Progenitor cell of endocrine pancreas (in vitro differentiated cells): ENCODE measurements at regions not wholly inside any gene's neighbourhood (a gene's known extent, or its start where the extent isn't known, plus 50 kb on each side); places are given as distances from the start of the nearest gene placed in this dataset.

Source experiments
- DNase-seq: peaks from one replicate; pipeline ENCODE4 v3.0.0; 2021; ENCODE audit warnings: low spot score; ENCODE audit not compliant: unreplicated experiment
- H3K27ac Mint-ChIP-seq: 2 replicates; pipeline ENCODE4 v1.8.0; 2021; ENCODE audit warnings: mild to moderate bottlenecking, moderate library complexity, mixed read lengths
- H3K27me3 Mint-ChIP-seq: 2 replicates; pipeline ENCODE4 v1.8.0; 2021; ENCODE audit warnings: mixed read lengths
- H3K36me3 Mint-ChIP-seq: 2 replicates; pipeline ENCODE4 v1.8.0; 2022; ENCODE audit warnings: mixed read lengths; ENCODE audit not compliant: insufficient read depth
- H3K4me1 Mint-ChIP-seq: 2 replicates; pipeline ENCODE4 v1.8.0; 2021; ENCODE audit warnings: low read depth, mixed read lengths
- H3K4me3 Mint-ChIP-seq: 2 replicates; pipeline ENCODE4 v1.8.0; 2021; ENCODE audit warnings: low read depth, mild to moderate bottlenecking, moderate library complexity, mixed read lengths
- H3K9me3 Mint-ChIP-seq: 2 replicates; pipeline ENCODE4 v1.8.0; 2021; ENCODE audit warnings: low read depth, mixed read lengths
- TF ChIP-seq, protein P1 (sequence below): fragments of 200-600 bp; sonication (generic); IDR thresholded peaks from one replicate; pipeline ENCODE4 v1.5.0; 2021; ENCODE audit warnings: antibody characterized with exemption, mild to moderate bottlenecking; ENCODE audit not compliant: unreplicated experiment

DNA sequence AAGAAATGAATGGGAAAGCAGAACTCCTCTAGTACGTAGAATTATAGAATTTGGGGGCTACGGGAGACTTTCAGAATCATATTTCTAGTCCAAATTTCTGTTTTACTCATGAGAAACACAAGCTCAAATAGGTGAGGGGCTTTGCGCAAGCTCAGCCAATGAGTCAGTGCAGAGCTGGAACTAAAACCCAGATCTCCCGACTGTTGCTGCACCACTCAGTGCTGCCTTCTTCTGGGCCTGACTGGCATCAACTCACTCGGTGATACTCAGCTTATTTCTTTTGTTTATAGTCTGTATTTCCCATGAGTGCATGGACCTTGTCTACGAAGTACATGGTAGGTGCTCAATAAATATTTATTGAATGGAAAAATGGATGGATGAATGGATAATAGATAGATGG, 280.2 kb downstream of the CDK5RAP2 start:
- DNase-seq = no peak

DNA sequence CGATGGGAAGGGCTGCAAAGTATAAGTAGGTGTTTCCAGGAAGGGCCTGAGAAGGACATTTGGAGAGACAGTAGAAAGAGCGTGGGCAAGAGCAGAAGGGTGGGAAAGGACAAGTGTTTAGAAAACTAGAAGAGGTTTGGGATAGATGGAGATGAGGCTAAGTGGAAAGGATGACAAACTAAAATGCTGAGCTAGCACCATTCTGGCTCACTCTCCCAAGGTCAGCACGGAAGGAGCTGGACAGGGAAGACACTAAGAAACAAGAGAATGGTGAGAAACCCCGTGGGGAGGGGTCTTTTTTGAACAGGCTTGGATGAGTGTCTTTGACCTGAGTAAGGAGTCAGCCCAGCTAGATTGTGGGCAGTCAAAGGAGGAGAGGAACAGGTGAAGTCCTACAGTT, 286.0 kb downstream of the CDK5RAP2 start:
- Mint-ChIP-seq H3K27ac (no peak overlapping the region), H3K9me3 (no peaks in the 10 kb centered on the region), H3K36me3 (no peaks in the 10 kb centered on the region), H3K4me1 (peaks cover 1% of the 10 kb centered on the region), H3K4me3 (no peak overlapping the region), H3K27me3 (no peaks in the 10 kb centered on the region)
- no peak for DNase-seq
- TF ChIP-seq, protein P1, sequence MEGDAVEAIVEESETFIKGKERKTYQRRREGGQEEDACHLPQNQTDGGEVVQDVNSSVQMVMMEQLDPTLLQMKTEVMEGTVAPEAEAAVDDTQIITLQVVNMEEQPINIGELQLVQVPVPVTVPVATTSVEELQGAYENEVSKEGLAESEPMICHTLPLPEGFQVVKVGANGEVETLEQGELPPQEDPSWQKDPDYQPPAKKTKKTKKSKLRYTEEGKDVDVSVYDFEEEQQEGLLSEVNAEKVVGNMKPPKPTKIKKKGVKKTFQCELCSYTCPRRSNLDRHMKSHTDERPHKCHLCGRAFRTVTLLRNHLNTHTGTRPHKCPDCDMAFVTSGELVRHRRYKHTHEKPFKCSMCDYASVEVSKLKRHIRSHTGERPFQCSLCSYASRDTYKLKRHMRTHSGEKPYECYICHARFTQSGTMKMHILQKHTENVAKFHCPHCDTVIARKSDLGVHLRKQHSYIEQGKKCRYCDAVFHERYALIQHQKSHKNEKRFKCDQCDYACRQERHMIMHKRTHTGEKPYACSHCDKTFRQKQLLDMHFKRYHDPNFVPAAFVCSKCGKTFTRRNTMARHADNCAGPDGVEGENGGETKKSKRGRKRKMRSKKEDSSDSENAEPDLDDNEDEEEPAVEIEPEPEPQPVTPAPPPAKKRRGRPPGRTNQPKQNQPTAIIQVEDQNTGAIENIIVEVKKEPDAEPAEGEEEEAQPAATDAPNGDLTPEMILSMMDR = no peak

More for the DNA sequence above, 280.2 kb downstream of the CDK5RAP2 start:
- Mint-ChIP-seq H3K9me3 (peaks cover 4% of the 10 kb centered on the region), H3K36me3 (no peaks in the 10 kb centered on the region), H3K4me3 (no peak overlapping the region), H3K27me3 (peaks cover 3% of the 10 kb centered on the region), H3K27ac (no peak overlapping the region), H3K4me1 (peaks cover 6% of the 10 kb centered on the region)
- TF ChIP-seq, protein P1 = no peak

DNA sequence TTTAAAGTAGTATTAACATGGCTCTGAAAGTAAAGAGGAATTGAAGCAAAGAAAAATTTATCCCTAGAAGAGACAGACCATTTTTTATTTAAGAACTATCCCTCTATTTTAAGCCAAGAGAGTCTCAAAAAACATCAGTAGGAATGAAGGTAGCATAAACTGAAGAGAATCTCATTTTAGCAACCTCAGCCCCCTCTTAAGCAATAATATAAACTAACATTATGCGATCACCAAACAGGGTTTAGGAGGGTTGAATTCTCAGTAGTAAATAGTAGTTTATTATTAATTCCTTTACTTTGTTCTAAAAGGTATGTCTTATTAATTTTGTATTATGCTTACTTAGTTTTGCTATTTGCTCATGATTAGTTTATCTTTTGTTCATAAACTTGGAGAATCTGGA, 287.4 kb downstream of the CDK5RAP2 start:
- Mint-ChIP-seq H3K4me3 (no peak overlapping the region), H3K4me1 (no peaks in the 10 kb centered on the region), H3K27me3 (no peaks in the 10 kb centered on the region), H3K27ac (no peak overlapping the region), H3K9me3 (no peaks in the 10 kb centered on the region), H3K36me3 (no peaks in the 10 kb centered on the region)
- TF ChIP-seq, protein P1 = no peak
- DNase-seq = no peak

DNA sequence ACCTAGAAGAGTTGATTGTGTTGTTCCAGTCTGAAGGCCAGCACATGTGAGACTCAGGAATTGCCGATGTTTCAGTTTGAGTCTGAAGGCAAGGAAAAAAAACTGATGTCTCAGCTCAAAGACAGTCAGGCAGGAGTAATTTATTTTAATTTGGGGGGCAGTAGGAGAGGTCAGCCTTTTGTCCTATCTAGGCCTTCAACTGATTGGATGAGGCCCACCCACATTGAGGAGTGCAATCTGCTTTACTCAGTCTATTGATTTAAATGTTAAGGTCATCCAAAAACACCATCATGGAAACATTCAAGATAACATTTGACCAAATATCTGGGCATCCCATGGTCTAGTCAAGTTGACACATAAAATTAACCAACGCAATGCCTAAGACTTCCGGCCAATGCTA, 288.9 kb downstream of the CDK5RAP2 start:
- no peak overlapping the region for H3K4me3 Mint-ChIP-seq
- TF ChIP-seq, protein P1 = no peak
- no peaks in the 10 kb centered on the region for H3K36me3 Mint-ChIP-seq
- H3K27me3 Mint-ChIP-seq = no peaks in the 10 kb centered on the region
- H3K27ac Mint-ChIP-seq = no peak overlapping the region
- no peaks in the 10 kb centered on the region for H3K4me1 Mint-ChIP-seq
- no peaks in the 10 kb centered on the region for H3K9me3 Mint-ChIP-seq
- no peak for DNase-seq

DNA sequence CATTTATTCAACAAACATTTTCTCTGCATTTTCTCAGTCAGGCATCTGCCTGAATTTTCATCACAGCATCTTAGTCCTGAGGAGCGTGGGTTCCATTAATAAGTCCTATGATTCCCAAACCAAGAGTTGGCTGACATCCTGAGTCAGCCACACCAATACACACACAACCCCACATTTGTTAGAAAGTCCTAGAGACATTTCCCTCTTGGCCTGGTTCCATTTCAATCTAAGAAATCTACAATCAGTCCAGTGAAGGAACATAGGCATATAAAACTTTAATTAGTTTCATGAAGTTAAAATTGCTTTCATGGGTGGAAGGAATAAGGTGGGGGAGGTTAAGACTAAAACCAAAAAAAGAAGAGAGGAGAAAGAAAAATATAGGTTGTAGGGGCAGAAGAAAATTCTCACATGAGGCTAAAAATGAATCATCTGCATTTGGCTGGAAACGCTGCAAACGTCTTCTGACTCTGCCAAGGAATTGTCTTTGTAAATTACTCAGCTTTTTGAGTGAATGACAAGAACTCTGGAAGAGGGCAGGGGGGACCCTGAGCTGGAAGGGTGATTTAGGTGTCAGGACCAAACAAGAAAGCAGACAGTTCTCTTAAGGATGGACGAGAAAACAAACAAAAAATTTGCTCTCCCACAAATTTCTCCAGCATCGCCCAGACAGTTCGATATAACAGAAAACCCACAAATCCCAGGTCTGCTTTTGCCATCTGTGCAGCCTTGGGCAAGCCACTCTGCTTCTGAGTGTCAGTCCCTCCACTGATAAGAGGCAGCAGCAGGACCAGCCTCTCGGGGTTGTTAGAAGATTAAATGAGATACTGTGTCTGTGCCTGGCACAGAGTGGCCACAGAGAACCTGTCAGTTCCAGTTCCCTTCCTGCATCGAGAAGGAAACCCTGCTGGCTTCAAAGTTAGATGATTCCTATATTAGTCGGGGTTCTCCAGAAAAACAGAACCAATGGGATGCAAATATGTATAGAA, 289.7 kb downstream of the CDK5RAP2 start:
- no peak overlapping the region for H3K27ac Mint-ChIP-seq
- no peak overlapping the region for H3K4me3 Mint-ChIP-seq
- no peaks in the 10 kb centered on the region for H3K36me3 Mint-ChIP-seq
- no peak for DNase-seq
- H3K27me3 Mint-ChIP-seq = no peaks in the 10 kb centered on the region
- no peaks in the 10 kb centered on the region for H3K9me3 Mint-ChIP-seq
- TF ChIP-seq, protein P1 = no peak
- no peaks in the 10 kb centered on the region for H3K4me1 Mint-ChIP-seq
